ENCODE measurements at regions not wholly inside any gene's neighbourhood (a gene's known extent, or its start where the extent isn't known, plus 50 kb on each side); places are given as distances from the start of the nearest gene placed in this dataset.

- H3K4me1 ChIP-seq (ENCODE audit: control insufficient read depth, low read length) = no peaks in the 10 kb centered on the region
- H3K9me3 ChIP-seq (ENCODE audit: control insufficient read depth, insufficient read depth, low read length) = no peaks in the 10 kb centered on the region
- no peaks in the 10 kb centered on the region for H4K20me1 ChIP-seq (ENCODE audit: control insufficient read depth, insufficient read depth, low read depth, low read length)
- no peaks in the 10 kb centered on the region for H3F3A ChIP-seq (ENCODE audit: control insufficient read depth, insufficient read depth)
- no peaks in the 10 kb centered on the region for H3K79me2 ChIP-seq (ENCODE audit: control insufficient read depth, low read length)
- no peaks in the 10 kb centered on the region for H3K36me3 ChIP-seq (ENCODE audit: control insufficient read depth, low read length)
- H3K4me3 ChIP-seq (ENCODE audit: low read length) = no peak overlapping the region
- H3K9me2 ChIP-seq (replicated peaks; ENCODE audit: control insufficient read depth, low read length) = no peaks in the 10 kb centered on the region
- no peak for TF ChIP-seq CTCF (IDR thresholded peaks at IDR 0.05; ENCODE audit: low read depth, low read length, poor library complexity, severe bottlenecking)
- no peak for TF ChIP-seq EZH2phosphoT487 (IDR thresholded peaks at IDR 0.05; ENCODE audit: borderline replicate concordance, low read length)
- H3K27ac ChIP-seq (ENCODE audit: low read depth, low read length) = no peak overlapping the region
- no peak overlapping the region for H3K4me2 ChIP-seq (ENCODE audit: low read length)
- H3K27me3 ChIP-seq (ENCODE audit: control insufficient read depth, low read length) = no peaks in the 10 kb centered on the region
Observed at GRCh38 chr5:1959725-1960581, 77.2 kb upstream of the IRX4 start.

GRCh38 chr5:1959231-1959630 lies 76.5 kb upstream of the IRX4 start:
- Histone ChIP-seq H3K36me3 (ENCODE audit: control insufficient read depth, low read length) (no peaks in the 10 kb centered on the region), H3K4me2 (ENCODE audit: low read length) (no peak overlapping the region), H3K27ac (ENCODE audit: low read depth, low read length) (no peak overlapping the region), H3K9me2 (replicated peaks; ENCODE audit: control insufficient read depth, low read length) (no peaks in the 10 kb centered on the region), H3K4me3 (ENCODE audit: low read length) (no peak overlapping the region), H4K20me1 (ENCODE audit: control insufficient read depth, insufficient read depth, low read depth, low read length) (no peaks in the 10 kb centered on the region), H3K4me1 (ENCODE audit: control insufficient read depth, low read length) (no peaks in the 10 kb centered on the region), H3K9me3 (ENCODE audit: control insufficient read depth, insufficient read depth, low read length) (no peaks in the 10 kb centered on the region), H3K79me2 (ENCODE audit: control insufficient read depth, low read length) (no peaks in the 10 kb centered on the region), H3F3A (ENCODE audit: control insufficient read depth, insufficient read depth) (no peaks in the 10 kb centered on the region), H3K27me3 (ENCODE audit: control insufficient read depth, low read length) (no peaks in the 10 kb centered on the region)
- TF ChIP-seq CTCF (IDR thresholded peaks at IDR 0.05; ENCODE audit: low read depth, low read length, poor library complexity, severe bottlenecking) (no peak), EZH2phosphoT487 (IDR thresholded peaks at IDR 0.05; ENCODE audit: borderline replicate concordance, low read length) (no peak)

GRCh38 chr5:1958211-1959010 lies 75.7 kb upstream of the IRX4 start:
- Histone ChIP-seq H3F3A (ENCODE audit: control insufficient read depth, insufficient read depth) (no peaks in the 10 kb centered on the region), H4K20me1 (ENCODE audit: control insufficient read depth, insufficient read depth, low read depth, low read length) (no peaks in the 10 kb centered on the region), H3K4me1 (ENCODE audit: control insufficient read depth, low read length) (no peaks in the 10 kb centered on the region), H3K27me3 (ENCODE audit: control insufficient read depth, low read length) (no peaks in the 10 kb centered on the region), H3K4me3 (ENCODE audit: low read length) (no peak overlapping the region), H3K9me3 (ENCODE audit: control insufficient read depth, insufficient read depth, low read length) (no peaks in the 10 kb centered on the region), H3K36me3 (ENCODE audit: control insufficient read depth, low read length) (no peaks in the 10 kb centered on the region), H3K4me2 (ENCODE audit: low read length) (no peak overlapping the region), H3K27ac (ENCODE audit: low read depth, low read length) (no peak overlapping the region), H3K9me2 (replicated peaks; ENCODE audit: control insufficient read depth, low read length) (no peaks in the 10 kb centered on the region), H3K79me2 (ENCODE audit: control insufficient read depth, low read length) (no peaks in the 10 kb centered on the region)
- TF ChIP-seq EZH2phosphoT487 (IDR thresholded peaks at IDR 0.05; ENCODE audit: borderline replicate concordance, low read length) (no peak), CTCF (IDR thresholded peaks at IDR 0.05; ENCODE audit: low read depth, low read length, poor library complexity, severe bottlenecking) (no peak)

Measured in DOHH2 (cell line).